ENCODE measurements at regions not wholly inside any gene's neighbourhood (a gene's known extent, or its start where the extent isn't known, plus 50 kb on each side); places are given as distances from the start of the nearest gene placed in this dataset.

DNA sequence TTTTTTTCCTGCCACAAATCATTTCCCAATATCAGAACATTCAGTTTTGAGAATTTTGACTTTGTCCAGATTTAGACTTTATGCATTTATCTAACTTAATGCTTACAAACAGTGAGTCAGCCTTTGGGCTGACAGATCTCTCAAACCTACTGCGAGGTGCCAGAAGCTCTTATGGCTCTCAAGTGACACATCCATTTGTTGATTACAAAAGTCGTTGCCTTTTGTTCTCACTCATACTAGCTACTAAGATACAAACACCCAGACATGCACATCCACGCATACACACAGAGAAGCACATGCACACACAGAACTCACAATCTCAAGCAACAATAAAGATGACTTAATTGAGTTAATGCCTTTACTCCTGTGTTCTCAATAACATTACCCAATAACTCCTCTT is 1147.5 kb downstream of the DIAPH3 start:
- TF ChIP-seq, protein P1, sequence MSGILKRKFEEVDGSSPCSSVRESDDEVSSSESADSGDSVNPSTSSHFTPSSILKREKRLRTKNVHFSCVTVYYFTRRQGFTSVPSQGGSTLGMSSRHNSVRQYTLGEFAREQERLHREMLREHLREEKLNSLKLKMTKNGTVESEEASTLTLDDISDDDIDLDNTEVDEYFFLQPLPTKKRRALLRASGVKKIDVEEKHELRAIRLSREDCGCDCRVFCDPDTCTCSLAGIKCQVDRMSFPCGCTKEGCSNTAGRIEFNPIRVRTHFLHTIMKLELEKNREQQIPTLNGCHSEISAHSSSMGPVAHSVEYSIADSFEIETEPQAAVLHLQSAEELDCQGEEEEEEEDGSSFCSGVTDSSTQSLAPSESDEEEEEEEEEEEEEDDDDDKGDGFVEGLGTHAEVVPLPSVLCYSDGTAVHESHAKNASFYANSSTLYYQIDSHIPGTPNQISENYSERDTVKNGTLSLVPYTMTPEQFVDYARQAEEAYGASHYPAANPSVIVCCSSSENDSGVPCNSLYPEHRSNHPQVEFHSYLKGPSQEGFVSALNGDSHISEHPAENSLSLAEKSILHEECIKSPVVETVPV (CRISPR knock-in tag; IDR thresholded peaks at IDR 0.05): no peak
- TF ChIP-seq, protein P2, sequence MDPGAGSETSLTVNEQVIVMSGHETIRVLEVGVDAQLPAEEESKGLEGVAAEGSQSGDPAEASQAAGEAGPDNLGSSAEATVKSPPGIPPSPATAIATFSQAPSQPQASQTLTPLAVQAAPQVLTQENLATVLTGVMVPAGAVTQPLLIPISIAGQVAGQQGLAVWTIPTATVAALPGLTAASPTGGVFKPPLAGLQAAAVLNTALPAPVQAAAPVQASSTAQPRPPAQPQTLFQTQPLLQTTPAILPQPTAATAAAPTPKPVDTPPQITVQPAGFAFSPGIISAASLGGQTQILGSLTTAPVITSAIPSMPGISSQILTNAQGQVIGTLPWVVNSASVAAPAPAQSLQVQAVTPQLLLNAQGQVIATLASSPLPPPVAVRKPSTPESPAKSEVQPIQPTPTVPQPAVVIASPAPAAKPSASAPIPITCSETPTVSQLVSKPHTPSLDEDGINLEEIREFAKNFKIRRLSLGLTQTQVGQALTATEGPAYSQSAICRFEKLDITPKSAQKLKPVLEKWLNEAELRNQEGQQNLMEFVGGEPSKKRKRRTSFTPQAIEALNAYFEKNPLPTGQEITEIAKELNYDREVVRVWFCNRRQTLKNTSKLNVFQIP (CRISPR knock-in tag; IDR thresholded peaks at IDR 0.05; ENCODE audit: borderline replicate concordance, low read depth): no peak
- TF ChIP-seq ZFP30 (CRISPR knock-in tag; IDR thresholded peaks at IDR 0.05) (no peak), RARB (CRISPR knock-in tag; IDR thresholded peaks at IDR 0.05) (no peak)
- no peak for ATAC-seq

DNA sequence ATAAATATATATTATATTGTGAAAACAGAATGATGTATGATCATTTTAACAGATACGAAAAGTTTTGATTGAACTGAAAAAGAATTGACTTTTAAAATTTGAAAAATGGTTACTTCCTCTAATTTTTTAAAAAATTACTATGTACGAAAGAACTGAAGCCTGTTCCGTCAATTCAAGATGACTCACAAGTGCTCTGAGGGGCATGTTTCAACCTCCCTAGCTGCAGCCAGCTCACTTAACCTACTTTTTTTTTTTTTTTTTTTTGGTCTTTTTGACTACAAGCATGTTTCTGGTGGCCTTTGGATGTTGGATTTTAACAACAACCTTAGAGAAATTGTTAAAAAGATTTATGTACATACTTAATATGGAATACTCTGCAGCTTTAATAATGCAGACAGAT is 1139.3 kb downstream of the DIAPH3 start:
- TF ChIP-seq ZNF70 (CRISPR knock-in tag; IDR thresholded peaks at IDR 0.05) (no peak), ARNTL (CRISPR knock-in tag; IDR thresholded peaks at IDR 0.05; ENCODE audit: borderline replicate concordance, low read depth) (no peak), ZFP30 (CRISPR knock-in tag; IDR thresholded peaks at IDR 0.05) (no peak), OSR1 (CRISPR knock-in tag; IDR thresholded peaks at IDR 0.05) (no peak), ESRRG (CRISPR knock-in tag; IDR thresholded peaks at IDR 0.05) (no peak), ZNF8 (CRISPR knock-in tag; IDR thresholded peaks at IDR 0.05) (no peak), PPARA (CRISPR knock-in tag; IDR thresholded peaks at IDR 0.05; ENCODE audit: borderline replicate concordance) (no peak), RARB (CRISPR knock-in tag; IDR thresholded peaks at IDR 0.05) (no peak), GLIS3 (CRISPR knock-in tag; IDR thresholded peaks at IDR 0.05) (no peak), BACH2 (CRISPR knock-in tag; IDR thresholded peaks at IDR 0.05; ENCODE audit: borderline replicate concordance) (no peak), CSDC2 (CRISPR knock-in tag; IDR thresholded peaks at IDR 0.05) (no peak), TOX (CRISPR knock-in tag; IDR thresholded peaks at IDR 0.05; ENCODE audit: borderline replicate concordance) (no peak), SNAI2 (CRISPR knock-in tag; IDR thresholded peaks at IDR 0.05) (no peak)
- TF ChIP-seq, protein P1 (CRISPR knock-in tag; IDR thresholded peaks at IDR 0.05): no peak
- TF ChIP-seq, protein P3, sequence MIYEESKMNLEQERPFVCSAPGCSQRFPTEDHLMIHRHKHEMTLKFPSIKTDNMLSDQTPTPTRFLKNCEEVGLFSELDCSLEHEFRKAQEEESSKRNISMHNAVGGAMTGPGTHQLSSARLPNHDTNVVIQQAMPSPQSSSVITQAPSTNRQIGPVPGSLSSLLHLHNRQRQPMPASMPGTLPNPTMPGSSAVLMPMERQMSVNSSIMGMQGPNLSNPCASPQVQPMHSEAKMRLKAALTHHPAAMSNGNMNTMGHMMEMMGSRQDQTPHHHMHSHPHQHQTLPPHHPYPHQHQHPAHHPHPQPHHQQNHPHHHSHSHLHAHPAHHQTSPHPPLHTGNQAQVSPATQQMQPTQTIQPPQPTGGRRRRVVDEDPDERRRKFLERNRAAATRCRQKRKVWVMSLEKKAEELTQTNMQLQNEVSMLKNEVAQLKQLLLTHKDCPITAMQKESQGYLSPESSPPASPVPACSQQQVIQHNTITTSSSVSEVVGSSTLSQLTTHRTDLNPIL (CRISPR knock-in tag; IDR thresholded peaks at IDR 0.05; ENCODE audit: low read depth): no peak
- TF ChIP-seq, protein P2 (CRISPR knock-in tag; IDR thresholded peaks at IDR 0.05; ENCODE audit: borderline replicate concordance, low read depth): no peak
- TF ChIP-seq, protein P4, sequence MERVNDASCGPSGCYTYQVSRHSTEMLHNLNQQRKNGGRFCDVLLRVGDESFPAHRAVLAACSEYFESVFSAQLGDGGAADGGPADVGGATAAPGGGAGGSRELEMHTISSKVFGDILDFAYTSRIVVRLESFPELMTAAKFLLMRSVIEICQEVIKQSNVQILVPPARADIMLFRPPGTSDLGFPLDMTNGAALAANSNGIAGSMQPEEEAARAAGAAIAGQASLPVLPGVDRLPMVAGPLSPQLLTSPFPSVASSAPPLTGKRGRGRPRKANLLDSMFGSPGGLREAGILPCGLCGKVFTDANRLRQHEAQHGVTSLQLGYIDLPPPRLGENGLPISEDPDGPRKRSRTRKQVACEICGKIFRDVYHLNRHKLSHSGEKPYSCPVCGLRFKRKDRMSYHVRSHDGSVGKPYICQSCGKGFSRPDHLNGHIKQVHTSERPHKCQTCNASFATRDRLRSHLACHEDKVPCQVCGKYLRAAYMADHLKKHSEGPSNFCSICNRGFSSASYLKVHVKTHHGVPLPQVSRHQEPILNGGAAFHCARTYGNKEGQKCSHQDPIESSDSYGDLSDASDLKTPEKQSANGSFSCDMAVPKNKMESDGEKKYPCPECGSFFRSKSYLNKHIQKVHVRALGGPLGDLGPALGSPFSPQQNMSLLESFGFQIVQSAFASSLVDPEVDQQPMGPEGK (CRISPR knock-in tag; IDR thresholded peaks at IDR 0.05; ENCODE audit: borderline replicate concordance): no peak
- no peak for ATAC-seq

DNA sequence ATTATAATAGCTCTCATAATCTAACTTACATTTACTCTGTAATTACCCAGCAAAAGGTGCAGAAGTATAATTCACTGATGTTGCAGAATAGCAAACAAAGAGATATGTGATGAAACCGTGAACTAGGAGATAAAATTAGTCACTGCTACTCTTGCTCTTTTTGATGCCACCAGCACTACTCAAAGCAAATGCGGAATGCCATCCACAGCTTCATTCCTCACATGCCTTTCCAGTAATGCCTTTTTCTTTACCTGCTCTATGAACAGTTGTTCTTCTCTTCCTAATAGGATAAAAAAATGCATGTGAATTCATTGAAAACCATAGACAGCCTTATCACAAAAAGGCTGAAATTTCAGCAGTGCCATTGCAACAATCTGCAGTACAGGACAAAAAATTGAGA is 1129.5 kb downstream of the DIAPH3 start:
- ATAC-seq: no peak
- TF ChIP-seq, protein P2 (CRISPR knock-in tag; IDR thresholded peaks at IDR 0.05; ENCODE audit: borderline replicate concordance, low read depth): no peak
- no peak for TF ChIP-seq ZNF565 (CRISPR knock-in tag; conservative IDR thresholded peaks at IDR 0.05; ENCODE audit: low read depth)
- no peak for TF ChIP-seq GLIS3 (CRISPR knock-in tag; IDR thresholded peaks at IDR 0.05)
- TF ChIP-seq CSDC2 (CRISPR knock-in tag; IDR thresholded peaks at IDR 0.05): no peak
- TF ChIP-seq ZC3H10 (CRISPR knock-in tag; IDR thresholded peaks at IDR 0.05): no peak
- no peak for TF ChIP-seq OSR1 (CRISPR knock-in tag; IDR thresholded peaks at IDR 0.05)
- TF ChIP-seq, protein P1 (CRISPR knock-in tag; IDR thresholded peaks at IDR 0.05): no peak

Data from SK-N-SH treated with all-trans-retinoic acid at 6 μM for 48 hours (cell line).